ENCODE measurements at regions not wholly inside any gene's neighbourhood (a gene's known extent, or its start where the extent isn't known, plus 50 kb on each side); places are given as distances from the start of the nearest gene placed in this dataset.

- no peak overlapping the region for H3K27ac ChIP-seq
- DNase-seq (ENCODE audit: low spot score in 2 of 2), result no peak
- H3K36me3 ChIP-seq, result no peaks in the 10 kb centered on the region
- TF ChIP-seq POLR2A (IDR thresholded peaks at IDR 0.05) (no peak), EP300 (IDR thresholded peaks at IDR 0.05) (no peak), CTCF (IDR thresholded peaks at IDR 0.05) (no peak)
- WGBS, 2 donors, result 7 to 17% methylated on average over 9 to 14 of the region's 17 CpGs
- H3K9me3 ChIP-seq, result peaks cover 0 to 25% (median 0%) of the 10 kb centered on the region in 4 donors
- H3K4me1 ChIP-seq, result no peaks in the 10 kb centered on the region
- no peaks in the 10 kb centered on the region for H3K27me3 ChIP-seq
- no peak overlapping the region for H3K4me3 ChIP-seq
These were observed 125.7 kb upstream of the PEG3 start for GRCh38 chr19:56966225-56966696.

GRCh38 chr19:56966697-56967299 is 126.3 kb upstream of the PEG3 start:
- Histone ChIP-seq H3K4me1 (no peaks in the 10 kb centered on the region), H3K27me3 (no peaks in the 10 kb centered on the region), H3K27ac (no peak overlapping the region), H3K4me3 (no peak overlapping the region), H3K36me3 (no peaks in the 10 kb centered on the region), H3K9me3 (peaks cover 0 to 30% (median 0%) of the 10 kb centered on the region in 4 donors)
- TF ChIP-seq POLR2A (IDR thresholded peaks at IDR 0.05) (no peak), CTCF (IDR thresholded peaks at IDR 0.05) (no peak), EP300 (IDR thresholded peaks at IDR 0.05) (no peak)
- no peak for DNase-seq (ENCODE audit: low spot score in 2 of 2)
- WGBS, 2 donors, result 72% methylated on average over 13 of the region's 13 CpGs

- Histone ChIP-seq H3K9me3 (peaks cover 0 to 38% (median 0%) of the 10 kb centered on the region in 4 donors), H3K27me3 (no peaks in the 10 kb centered on the region), H3K27ac (no peak overlapping the region), H3K4me1 (no peaks in the 10 kb centered on the region), H3K4me3 (no peak overlapping the region), H3K36me3 (no peaks in the 10 kb centered on the region)
- 35 to 40% methylated on average over 2 of the region's 2 CpGs for WGBS, 2 donors
- TF ChIP-seq CTCF (IDR thresholded peaks at IDR 0.05), result no peak
- TF ChIP-seq POLR2A (IDR thresholded peaks at IDR 0.05), result no peak
- no peak for TF ChIP-seq EP300 (IDR thresholded peaks at IDR 0.05)
- no peak for DNase-seq (ENCODE audit: low spot score in 2 of 2)
These were observed 128.6 kb upstream of the PEG3 start for GRCh38 chr19:56969156-56969555.

GRCh38 chr19:56969759-56970178 is 129.2 kb upstream of the PEG3 start:
- whole genome bisulfite sequencing, 2 donors, result 13 to 15% methylated on average over 6 of the region's 6 CpGs
- Histone ChIP-seq H3K4me3 (no peak overlapping the region), H3K27ac (no peak overlapping the region), H3K4me1 (no peaks in the 10 kb centered on the region), H3K9me3 (peaks cover 0 to 41% (median 0%) of the 10 kb centered on the region in 4 donors), H3K27me3 (no peaks in the 10 kb centered on the region), H3K36me3 (no peaks in the 10 kb centered on the region)
- DNase-seq (ENCODE audit: low spot score in 2 of 2), result no peak
- TF ChIP-seq CTCF (IDR thresholded peaks at IDR 0.05) (no peak), POLR2A (IDR thresholded peaks at IDR 0.05) (no peak), EP300 (IDR thresholded peaks at IDR 0.05) (no peak)

- no peak for DNase-seq (ENCODE audit: low spot score in 2 of 2)
- no peak overlapping the region for H3K27ac ChIP-seq
- no peaks in the 10 kb centered on the region for H3K4me1 ChIP-seq
- peaks cover 0 to 34% (median 0%) of the 10 kb centered on the region in 4 donors for H3K9me3 ChIP-seq
- TF ChIP-seq EP300 (IDR thresholded peaks at IDR 0.05) (no peak), CTCF (IDR thresholded peaks at IDR 0.05) (no peak), POLR2A (IDR thresholded peaks at IDR 0.05) (no peak)
- no peaks in the 10 kb centered on the region for H3K36me3 ChIP-seq
- 59 to 70% methylated on average over 13 of the region's 14 CpGs for WGBS, 2 donors
- no peak overlapping the region for H3K4me3 ChIP-seq
- no peaks in the 10 kb centered on the region for H3K27me3 ChIP-seq
These were observed 130.7 kb upstream of the PEG3 start for GRCh38 chr19:56971230-56971629.

Measured in tibial nerve (tissue), 4 donors.